ENCODE measurements at regions not wholly inside any gene's neighbourhood (a gene's known extent, or its start where the extent isn't known, plus 50 kb on each side); places are given as distances from the start of the nearest gene placed in this dataset.

DNA sequence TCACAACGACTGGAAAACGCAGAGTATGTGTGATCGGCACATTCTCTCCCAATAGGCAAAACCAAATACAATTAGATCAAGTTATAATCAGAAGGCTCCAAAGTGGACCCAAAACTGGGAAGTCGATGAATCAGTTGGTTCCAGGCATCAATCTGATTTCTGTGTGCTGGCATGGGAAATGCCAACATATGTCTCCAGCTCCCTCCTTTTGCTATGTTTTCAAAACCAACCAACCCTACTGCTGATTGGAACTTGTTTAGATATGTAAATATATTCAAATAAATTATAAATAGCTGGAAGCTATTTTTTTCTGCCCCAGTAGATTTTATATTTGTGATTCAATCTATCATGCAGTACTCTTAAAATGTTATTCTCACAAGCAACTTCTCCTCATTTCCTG lies 284.2 kb downstream of the HS3ST3B1 start:
- Histone ChIP-seq H3K36me3 (no peaks in the 10 kb centered on the region), H3K9me3 (ENCODE audit: low read depth) (no peaks in the 10 kb centered on the region), H3K4me3 (no peak overlapping the region), H3K4me1 (ENCODE audit: low read depth) (no peaks in the 10 kb centered on the region), H3K27me3 (no peaks in the 10 kb centered on the region), H3K27ac (no peak overlapping the region)
- TF ChIP-seq, protein P1, sequence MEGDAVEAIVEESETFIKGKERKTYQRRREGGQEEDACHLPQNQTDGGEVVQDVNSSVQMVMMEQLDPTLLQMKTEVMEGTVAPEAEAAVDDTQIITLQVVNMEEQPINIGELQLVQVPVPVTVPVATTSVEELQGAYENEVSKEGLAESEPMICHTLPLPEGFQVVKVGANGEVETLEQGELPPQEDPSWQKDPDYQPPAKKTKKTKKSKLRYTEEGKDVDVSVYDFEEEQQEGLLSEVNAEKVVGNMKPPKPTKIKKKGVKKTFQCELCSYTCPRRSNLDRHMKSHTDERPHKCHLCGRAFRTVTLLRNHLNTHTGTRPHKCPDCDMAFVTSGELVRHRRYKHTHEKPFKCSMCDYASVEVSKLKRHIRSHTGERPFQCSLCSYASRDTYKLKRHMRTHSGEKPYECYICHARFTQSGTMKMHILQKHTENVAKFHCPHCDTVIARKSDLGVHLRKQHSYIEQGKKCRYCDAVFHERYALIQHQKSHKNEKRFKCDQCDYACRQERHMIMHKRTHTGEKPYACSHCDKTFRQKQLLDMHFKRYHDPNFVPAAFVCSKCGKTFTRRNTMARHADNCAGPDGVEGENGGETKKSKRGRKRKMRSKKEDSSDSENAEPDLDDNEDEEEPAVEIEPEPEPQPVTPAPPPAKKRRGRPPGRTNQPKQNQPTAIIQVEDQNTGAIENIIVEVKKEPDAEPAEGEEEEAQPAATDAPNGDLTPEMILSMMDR (IDR thresholded peaks at IDR 0.05; ENCODE audit: low read depth, low read length): no peak
- no peak for DNase-seq (ENCODE audit: low read depth in 1 of 2, low spot score in 1 of 2)

DNA sequence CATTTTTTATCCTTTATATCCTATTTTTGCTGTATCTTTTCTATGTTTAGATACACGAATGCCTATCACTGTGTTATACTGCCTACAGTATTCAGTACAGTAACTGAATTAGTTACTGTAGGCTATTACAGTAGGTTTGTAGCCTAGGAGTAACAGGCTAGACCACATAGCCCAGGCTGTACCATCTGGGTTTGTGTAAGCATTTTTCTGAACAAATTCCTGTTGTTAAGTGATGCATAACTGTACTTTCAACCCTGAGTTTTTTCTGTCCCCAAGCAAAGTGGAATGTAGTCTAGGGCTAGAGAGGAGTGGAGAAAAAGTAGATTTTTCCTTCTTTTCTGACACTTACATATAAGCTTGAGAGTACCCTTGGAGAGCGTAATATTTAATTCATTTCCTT lies 282.1 kb downstream of the HS3ST3B1 start:
- no peak for DNase-seq (ENCODE audit: low read depth in 1 of 2, low spot score in 1 of 2)
- Histone ChIP-seq H3K27me3 (no peaks in the 10 kb centered on the region), H3K9me3 (ENCODE audit: low read depth) (no peaks in the 10 kb centered on the region), H3K4me3 (no peak overlapping the region), H3K27ac (no peak overlapping the region), H3K36me3 (no peaks in the 10 kb centered on the region), H3K4me1 (ENCODE audit: low read depth) (no peaks in the 10 kb centered on the region)
- TF ChIP-seq, protein P1 (IDR thresholded peaks at IDR 0.05; ENCODE audit: low read depth, low read length): no peak

DNA sequence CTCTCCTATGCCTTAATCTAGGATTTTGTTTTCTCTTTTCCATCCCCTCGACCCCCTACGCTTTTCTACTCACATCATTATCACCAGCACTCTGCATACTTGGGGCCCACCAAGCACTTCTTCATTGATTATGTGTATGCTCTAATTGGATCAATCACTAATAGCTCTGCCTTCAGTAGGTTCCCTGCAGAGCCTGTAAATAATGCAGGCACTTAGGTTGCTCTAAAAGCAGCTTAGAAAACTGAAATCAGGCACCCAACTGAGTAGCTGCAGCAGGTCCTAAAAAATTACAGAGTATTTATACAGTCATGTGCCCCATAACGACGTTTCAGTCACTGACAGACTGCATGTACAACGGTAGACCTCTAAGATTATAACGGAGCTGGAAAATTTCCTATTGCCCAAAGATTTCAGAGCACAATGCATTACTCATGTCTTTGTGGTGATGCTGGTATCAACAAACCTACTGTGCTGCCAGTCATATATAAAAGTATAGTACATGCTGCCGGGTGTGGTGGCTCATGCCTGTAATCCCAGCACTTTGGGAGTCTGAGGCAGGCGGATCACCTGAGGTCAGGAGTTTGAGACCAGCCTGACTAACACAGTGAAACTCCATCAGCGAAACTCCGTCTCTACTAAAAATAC lies 280.4 kb downstream of the HS3ST3B1 start:
- DNase-seq (ENCODE audit: low read depth in 1 of 2, low spot score in 1 of 2): no peak
- H3K4me3 ChIP-seq: no peak overlapping the region
- no peaks in the 10 kb centered on the region for H3K27me3 ChIP-seq
- no peaks in the 10 kb centered on the region for H3K4me1 ChIP-seq (ENCODE audit: low read depth)
- H3K9me3 ChIP-seq (ENCODE audit: low read depth): no peaks in the 10 kb centered on the region
- TF ChIP-seq, protein P1 (IDR thresholded peaks at IDR 0.05; ENCODE audit: low read depth, low read length): no peak
- no peaks in the 10 kb centered on the region for H3K36me3 ChIP-seq
- H3K27ac ChIP-seq: no peak overlapping the region

DNA sequence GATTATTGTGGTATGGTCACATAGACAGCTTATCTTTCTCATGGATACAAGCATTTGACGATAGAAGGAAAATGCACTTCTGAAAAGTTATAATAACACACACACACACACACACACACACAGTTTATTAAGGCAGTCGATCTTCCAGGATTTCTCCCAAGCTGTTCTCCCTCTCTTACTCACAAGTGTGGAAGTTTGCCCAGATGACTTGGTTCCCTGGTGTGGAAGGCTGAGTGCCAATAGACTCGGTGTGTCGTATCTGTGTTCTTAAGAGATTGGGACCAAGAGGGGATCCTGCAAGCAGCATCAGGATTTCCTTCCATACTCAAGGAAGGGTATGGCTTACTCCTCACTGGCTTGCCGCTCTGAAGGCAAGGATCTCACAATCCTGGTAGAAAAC lies 279.6 kb downstream of the HS3ST3B1 start:
- Histone ChIP-seq H3K36me3 (no peaks in the 10 kb centered on the region), H3K27me3 (no peaks in the 10 kb centered on the region), H3K27ac (no peak overlapping the region), H3K4me3 (no peak overlapping the region), H3K9me3 (ENCODE audit: low read depth) (no peaks in the 10 kb centered on the region), H3K4me1 (ENCODE audit: low read depth) (peaks cover 5% of the 10 kb centered on the region)
- DNase-seq (ENCODE audit: low read depth in 1 of 2, low spot score in 1 of 2): peak in 1 of 2 donors; percentile 3
- TF ChIP-seq, protein P1 (IDR thresholded peaks at IDR 0.05; ENCODE audit: low read depth, low read length): no peak

DNA sequence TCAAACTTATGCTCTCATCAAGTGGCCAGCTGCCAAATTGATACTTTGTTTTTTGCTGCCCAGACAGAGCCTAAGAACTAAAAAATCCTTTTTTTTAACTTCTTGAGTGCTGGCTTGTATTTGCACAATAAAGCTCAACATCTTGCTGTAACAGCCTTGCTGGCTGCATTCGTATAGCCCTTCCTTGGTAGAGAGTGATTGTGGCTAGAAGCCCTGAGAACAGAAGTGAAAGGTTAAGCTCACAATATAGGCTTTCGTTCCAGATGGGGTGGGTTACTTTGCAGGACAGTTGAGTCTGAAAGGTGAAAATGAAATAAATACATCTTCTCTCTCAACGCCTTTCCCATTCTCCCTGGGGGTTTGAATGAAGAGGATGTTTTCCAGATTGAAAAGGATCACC lies 278.8 kb downstream of the HS3ST3B1 start:
- Histone ChIP-seq H3K27me3 (no peaks in the 10 kb centered on the region), H3K4me3 (no peak overlapping the region), H3K27ac (no peak overlapping the region), H3K9me3 (ENCODE audit: low read depth) (no peaks in the 10 kb centered on the region), H3K36me3 (no peaks in the 10 kb centered on the region), H3K4me1 (ENCODE audit: low read depth) (peaks cover 5% of the 10 kb centered on the region)
- TF ChIP-seq, protein P1 (IDR thresholded peaks at IDR 0.05; ENCODE audit: low read depth, low read length): no peak
- DNase-seq (ENCODE audit: low read depth in 1 of 2, low spot score in 1 of 2): no peak

Data from cardiac muscle cell (in vitro differentiated cells and primary cell).